Coronary artery (tissue), 2 donors: ENCODE measurements at regions not wholly inside any gene's neighbourhood (a gene's known extent, or its start where the extent isn't known, plus 50 kb on each side); places are given as distances from the start of the nearest gene placed in this dataset.

Experiments used
- DNase-seq: peaks from one replicate; pipeline ENCODE4 v3.0.0-alpha.2; 2017; ENCODE audit warnings: low spot score
- H3K27ac ChIP-seq, 2 donors: fragments of 200-600 bp; sonication (generic); one replicate each; pipeline ENCODE4 v1.5.1; 2016 to 2019
- H3K4me3 ChIP-seq: fragments of 200-600 bp; sonication (generic); 2 replicates; pipeline ENCODE4 v1.5.1; 2016; ENCODE audit warnings: mild to moderate bottlenecking, moderate library complexity
- TF ChIP-seq, protein P1 (sequence below): fragments of 200-600 bp; sonication (generic); IDR thresholded peaks from one replicate; pipeline ENCODE4 v1.5.1; 2019; ENCODE audit warnings: antibody characterized with exemption

GRCh38 chr9:1510712-1511111 is 460.6 kb downstream of the DMRT2 start:
- TF ChIP-seq, protein P1, sequence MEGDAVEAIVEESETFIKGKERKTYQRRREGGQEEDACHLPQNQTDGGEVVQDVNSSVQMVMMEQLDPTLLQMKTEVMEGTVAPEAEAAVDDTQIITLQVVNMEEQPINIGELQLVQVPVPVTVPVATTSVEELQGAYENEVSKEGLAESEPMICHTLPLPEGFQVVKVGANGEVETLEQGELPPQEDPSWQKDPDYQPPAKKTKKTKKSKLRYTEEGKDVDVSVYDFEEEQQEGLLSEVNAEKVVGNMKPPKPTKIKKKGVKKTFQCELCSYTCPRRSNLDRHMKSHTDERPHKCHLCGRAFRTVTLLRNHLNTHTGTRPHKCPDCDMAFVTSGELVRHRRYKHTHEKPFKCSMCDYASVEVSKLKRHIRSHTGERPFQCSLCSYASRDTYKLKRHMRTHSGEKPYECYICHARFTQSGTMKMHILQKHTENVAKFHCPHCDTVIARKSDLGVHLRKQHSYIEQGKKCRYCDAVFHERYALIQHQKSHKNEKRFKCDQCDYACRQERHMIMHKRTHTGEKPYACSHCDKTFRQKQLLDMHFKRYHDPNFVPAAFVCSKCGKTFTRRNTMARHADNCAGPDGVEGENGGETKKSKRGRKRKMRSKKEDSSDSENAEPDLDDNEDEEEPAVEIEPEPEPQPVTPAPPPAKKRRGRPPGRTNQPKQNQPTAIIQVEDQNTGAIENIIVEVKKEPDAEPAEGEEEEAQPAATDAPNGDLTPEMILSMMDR = no peak
- Histone ChIP-seq H3K27ac (no peak overlapping the region), H3K4me3 (no peak overlapping the region)
- DNase-seq = no peak

GRCh38 chr9:1513105-1513504 is 462.9 kb downstream of the DMRT2 start:
- H3K27ac ChIP-seq = no peak overlapping the region

DNA sequence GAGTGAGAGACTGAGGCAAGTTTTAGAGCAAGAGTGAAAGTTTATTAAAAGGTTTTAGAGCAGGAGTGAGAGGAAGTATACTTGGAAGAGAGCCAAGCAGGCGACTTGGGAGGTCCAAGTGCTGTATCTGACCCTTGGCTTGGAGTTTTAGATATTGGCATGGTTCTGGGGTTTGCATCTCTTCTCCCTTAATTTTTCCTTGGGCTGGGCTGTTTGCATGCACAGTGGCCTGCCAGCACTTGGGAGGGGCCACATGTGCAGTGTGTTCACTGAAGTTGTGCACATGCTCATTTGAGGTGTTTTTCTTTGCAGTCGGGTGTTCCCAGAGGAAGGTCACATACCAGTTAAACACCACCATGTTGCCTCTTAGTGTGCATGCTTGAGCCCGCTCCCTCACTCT is 464.1 kb downstream of the DMRT2 start:
- DNase-seq = no peak
- TF ChIP-seq, protein P1 = no peak
- no peak overlapping the region for H3K27ac ChIP-seq
- no peak overlapping the region for H3K4me3 ChIP-seq

More at GRCh38 chr9:1513105-1513504, 462.9 kb downstream of the DMRT2 start:
- TF ChIP-seq, protein P1 = no peak
- DNase-seq = no peak
- H3K4me3 ChIP-seq = no peak overlapping the region

- no peak for DNase-seq
- TF ChIP-seq, protein P1 = no peak
- H3K27ac ChIP-seq = no peak overlapping the region
- H3K4me3 ChIP-seq = no peak overlapping the region
These were observed 464.7 kb downstream of the DMRT2 start for GRCh38 chr9:1514776-1515363.

- no peak for DNase-seq
- TF ChIP-seq, protein P1 = no peak
- Histone ChIP-seq H3K4me3 (no peak overlapping the region), H3K27ac (no peak overlapping the region)
These were observed 465.4 kb downstream of the DMRT2 start for GRCh38 chr9:1515557-1515956.

- no peak for DNase-seq
- TF ChIP-seq, protein P1 = no peak
- H3K4me3 ChIP-seq = no peak overlapping the region
These were observed 471.4 kb downstream of the DMRT2 start for GRCh38 chr9:1521547-1521946.

DNA sequence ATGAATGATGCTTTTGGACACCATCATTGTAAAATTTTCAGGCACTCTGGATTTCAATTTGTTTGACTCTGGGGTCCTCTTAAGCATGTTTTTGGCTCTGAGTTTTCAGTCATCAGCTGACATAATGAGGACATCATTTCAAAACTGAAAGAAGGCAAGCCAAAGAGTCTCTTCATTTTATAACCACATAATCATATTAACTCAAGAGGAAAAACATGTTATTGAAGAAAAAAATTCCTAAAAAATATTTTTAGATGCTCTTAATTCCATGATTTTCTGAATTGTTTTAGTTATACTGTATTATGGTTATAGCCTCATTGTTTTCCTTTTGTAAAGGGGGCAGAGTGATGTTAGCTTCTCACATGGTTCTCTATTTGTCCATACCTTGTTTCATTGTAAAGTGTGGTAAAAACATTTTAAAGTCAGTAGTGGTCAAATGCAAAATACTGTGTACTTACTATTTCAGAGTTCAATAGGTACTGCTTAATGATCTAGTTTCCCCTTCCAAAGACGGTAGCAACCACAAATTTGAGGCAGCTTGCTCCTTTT is 472.1 kb downstream of the DMRT2 start:
- H3K27ac ChIP-seq = no peak overlapping the region
- DNase-seq = no peak
- TF ChIP-seq, protein P1 = no peak
- H3K4me3 ChIP-seq = no peak overlapping the region

More at GRCh38 chr9:1521547-1521946, 471.4 kb downstream of the DMRT2 start:
- H3K27ac ChIP-seq = no peak overlapping the region
